ENCODE measurements at regions not wholly inside any gene's neighbourhood (a gene's known extent, or its start where the extent isn't known, plus 50 kb on each side); places are given as distances from the start of the nearest gene placed in this dataset.

GRCh38 chr11:25992294-25992693 lies 339.6 kb upstream of the ANO3 start:
- TF ChIP-seq, protein P1, sequence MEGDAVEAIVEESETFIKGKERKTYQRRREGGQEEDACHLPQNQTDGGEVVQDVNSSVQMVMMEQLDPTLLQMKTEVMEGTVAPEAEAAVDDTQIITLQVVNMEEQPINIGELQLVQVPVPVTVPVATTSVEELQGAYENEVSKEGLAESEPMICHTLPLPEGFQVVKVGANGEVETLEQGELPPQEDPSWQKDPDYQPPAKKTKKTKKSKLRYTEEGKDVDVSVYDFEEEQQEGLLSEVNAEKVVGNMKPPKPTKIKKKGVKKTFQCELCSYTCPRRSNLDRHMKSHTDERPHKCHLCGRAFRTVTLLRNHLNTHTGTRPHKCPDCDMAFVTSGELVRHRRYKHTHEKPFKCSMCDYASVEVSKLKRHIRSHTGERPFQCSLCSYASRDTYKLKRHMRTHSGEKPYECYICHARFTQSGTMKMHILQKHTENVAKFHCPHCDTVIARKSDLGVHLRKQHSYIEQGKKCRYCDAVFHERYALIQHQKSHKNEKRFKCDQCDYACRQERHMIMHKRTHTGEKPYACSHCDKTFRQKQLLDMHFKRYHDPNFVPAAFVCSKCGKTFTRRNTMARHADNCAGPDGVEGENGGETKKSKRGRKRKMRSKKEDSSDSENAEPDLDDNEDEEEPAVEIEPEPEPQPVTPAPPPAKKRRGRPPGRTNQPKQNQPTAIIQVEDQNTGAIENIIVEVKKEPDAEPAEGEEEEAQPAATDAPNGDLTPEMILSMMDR (optimal IDR thresholded peaks at IDR 0.05 in 1 of 3, IDR thresholded peaks at IDR 0.05 in 1 of 3, conservative IDR thresholded peaks at IDR 0.05 in 1 of 3; ENCODE audit: extremely low read depth in 1 of 3, insufficient read depth in 2 of 3, low read length in 3 of 3), result no peak
- TF ChIP-seq EZH2 (IDR thresholded peaks at IDR 0.05; ENCODE audit: low read length), result no peak

Measured in keratinocyte (primary cell).